A673 (cell line): ENCODE measurements at regions not wholly inside any gene's neighbourhood (a gene's known extent, or its start where the extent isn't known, plus 50 kb on each side); places are given as distances from the start of the nearest gene placed in this dataset.

Source experiments
- CTCF ChIP-seq: fragments of 300-800, 200-600 bp; sonication (generic); conservative IDR thresholded peaks from 2 replicates; pipeline ENCODE4 v1.5.1; 2017; ENCODE audit warnings: low read depth, mild to moderate bottlenecking, antibody characterized with exemption, low read length, moderate library complexity, mixed read lengths
- EZH2 ChIP-seq: fragments of 200-600 bp; sonication (generic); IDR thresholded peaks from 2 replicates; pipeline ENCODE4 v1.6.1; 2017; ENCODE audit warnings: borderline replicate concordance, low read depth, mild to moderate bottlenecking, mixed read lengths, antibody characterized with exemption, low read length; ENCODE audit not compliant: poor library complexity, severe bottlenecking

- TF ChIP-seq CTCF = no peak
- no peak for TF ChIP-seq EZH2
Observed at GRCh38 chr4:117823388-117823787, 210.9 kb upstream of the NDST3 start.
